GM19324 (cell line): ENCODE measurements at regions not wholly inside any gene's neighbourhood (a gene's known extent, or its start where the extent isn't known, plus 50 kb on each side); places are given as distances from the start of the nearest gene placed in this dataset.

Experiments
- ATAC-seq: cut with Tn5 transposase; IDR thresholded peaks from one replicate; pipeline ENCODE4 v1.9.1; 2021; ENCODE audit warnings: mild to moderate bottlenecking, moderate library complexity; ENCODE audit not compliant: unreplicated experiment, low FRiP score

DNA sequence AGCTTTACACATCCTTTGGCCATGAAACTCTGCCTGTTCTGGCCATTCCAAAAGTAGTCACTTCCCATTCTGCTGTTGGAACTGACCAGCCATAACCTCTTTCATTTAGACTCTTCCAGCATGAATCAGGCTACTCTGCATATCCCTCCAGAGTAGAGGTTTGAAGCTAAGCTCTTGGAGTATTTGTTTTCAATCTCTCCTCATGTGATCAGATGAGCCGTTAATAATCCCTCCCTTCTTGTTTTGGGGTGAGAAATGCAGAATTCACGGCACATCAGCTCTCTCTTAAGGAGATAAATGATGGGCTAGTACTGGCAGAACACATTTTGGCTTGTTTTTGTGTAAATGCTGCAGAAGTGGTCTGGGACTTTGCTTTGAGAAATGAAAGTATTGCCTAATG, 519.9 kb downstream of the PCDH17 start:
- ATAC-seq: no peak

DNA sequence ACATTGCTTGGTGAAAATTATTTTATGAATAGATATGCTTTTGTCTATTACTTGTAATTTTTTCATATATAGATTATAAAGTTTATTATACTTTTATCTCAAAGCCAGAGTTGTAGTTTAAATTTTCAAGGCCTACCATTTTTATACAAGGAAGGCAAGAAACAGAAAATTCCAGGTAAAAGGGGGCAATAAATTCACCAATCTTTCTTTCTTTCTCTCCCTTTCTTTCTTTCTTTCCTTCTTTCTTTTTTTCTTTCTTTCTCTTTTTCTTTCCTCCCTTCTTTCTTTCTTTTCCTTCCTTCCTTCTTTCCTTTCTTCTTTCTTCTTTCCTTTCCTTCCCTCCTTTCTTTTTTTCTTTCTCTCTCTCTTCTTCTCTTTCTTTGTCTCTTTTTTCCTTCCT, 529.4 kb downstream of the PCDH17 start:
- ATAC-seq: no peak

DNA sequence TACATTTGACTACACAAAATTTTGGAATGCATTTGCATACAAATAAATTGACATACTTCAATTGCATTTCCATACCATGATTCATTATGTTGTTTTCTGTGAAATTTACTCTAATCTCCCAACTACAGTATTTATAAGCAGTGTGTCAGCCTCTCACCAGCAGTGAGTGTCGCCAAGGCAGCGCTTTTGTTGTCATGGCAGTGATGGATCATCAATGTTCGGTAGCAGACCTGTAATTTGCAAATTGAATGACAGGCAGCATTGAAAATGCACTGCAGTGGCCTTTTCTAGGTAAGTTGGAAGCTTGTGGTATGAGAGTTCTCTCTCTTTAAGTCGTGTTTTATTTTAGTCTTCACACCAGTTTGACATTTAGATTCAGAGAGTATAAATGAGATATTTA, 534.1 kb downstream of the PCDH17 start:
- no peak for ATAC-seq

DNA sequence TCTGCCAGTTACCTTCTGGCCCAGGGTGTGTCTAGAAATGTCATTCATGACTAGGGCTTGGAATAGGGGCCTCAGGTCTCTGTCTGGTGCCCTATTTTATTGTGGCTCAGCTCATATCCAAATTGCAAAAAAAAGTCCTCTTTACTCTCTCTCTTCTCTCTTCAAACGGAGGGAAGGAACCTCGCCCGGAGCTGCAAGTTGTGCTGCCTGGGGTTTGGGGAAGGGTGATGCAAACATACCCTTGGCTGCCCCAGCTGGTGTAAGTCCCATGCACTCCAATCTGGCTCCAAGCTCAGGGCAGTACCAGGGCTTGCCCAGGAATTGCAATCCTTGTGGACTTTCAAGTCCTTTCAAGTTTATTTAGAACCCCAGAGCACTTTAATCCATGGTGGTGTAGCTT, 549.6 kb downstream of the PCDH17 start:
- no peak for ATAC-seq

DNA sequence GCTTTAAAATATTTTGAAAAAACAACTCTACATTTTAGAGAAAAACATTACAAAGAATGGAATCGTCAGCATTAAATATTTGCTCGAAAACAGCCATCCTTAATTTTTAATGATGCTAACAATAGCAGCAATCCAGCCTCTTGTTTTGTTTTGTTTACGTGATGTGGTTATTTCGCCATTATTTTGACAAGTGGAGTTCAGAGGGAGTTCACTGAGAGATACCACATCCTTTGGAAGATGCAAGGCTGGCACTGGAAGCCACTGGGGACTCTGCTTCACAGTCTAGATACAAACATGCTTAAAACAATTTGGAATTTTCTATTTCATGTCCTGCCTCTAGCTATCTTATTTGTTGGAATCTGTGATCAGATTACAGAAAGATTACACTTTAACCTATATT, 556.3 kb downstream of the PCDH17 start:
- no peak for ATAC-seq

DNA sequence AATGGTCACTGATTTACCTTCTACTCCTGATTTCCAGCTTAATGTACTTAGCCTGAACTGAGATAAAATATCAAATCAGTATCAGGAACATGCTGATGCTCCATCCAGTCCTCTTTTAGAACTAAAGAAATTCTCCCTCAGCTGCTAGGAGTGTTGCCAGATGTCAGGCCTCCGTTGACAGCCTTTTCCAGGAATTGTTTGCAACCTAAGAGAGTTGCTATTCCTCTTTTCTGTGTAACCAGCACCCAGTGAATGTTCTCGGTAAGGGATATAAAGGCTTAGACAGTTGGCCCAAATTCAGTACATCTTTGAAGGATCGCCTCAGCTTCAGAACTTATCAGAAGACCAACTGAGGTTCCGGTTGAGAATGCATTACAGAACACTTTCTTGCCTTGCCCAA, 559.0 kb downstream of the PCDH17 start:
- ATAC-seq: no peak

DNA sequence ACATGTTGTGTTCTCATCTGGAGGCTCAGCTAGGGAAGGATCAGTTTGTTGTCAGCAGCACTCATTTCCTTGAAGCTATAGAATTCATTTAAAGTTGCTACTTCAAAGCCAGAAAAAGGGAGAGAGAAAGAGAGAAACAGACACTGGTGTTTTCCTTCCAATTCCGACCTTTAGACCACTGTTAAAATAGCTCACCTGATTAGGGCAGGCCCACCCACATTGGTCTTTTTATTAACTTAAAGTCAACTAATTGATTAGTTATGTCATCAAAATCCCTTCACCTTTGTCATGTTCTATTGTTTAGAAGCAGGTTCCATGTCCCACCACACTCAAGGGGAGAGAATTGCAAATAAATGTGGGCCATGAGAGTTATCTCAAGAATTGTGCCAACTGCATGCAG, 560.2 kb downstream of the PCDH17 start:
- ATAC-seq: no peak

DNA sequence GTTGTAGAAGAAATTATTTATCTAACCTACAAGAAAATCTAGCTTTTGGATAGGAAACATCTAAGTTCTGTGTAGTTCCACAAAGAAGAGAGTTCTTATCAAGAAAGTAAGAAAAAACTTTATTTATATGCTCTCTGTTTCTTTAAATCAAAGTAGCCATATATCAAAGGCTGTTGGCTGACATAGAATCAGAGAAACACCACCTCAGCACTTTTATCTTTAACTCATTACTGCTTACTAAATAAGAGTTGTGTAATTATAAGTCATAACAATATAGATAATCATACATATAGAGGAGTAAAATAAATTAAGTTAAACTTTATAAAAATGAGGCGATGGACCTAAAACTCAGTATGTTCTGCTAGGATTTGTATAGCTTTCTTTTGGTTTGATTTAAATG, 570.6 kb downstream of the PCDH17 start:
- ATAC-seq: no peak

DNA sequence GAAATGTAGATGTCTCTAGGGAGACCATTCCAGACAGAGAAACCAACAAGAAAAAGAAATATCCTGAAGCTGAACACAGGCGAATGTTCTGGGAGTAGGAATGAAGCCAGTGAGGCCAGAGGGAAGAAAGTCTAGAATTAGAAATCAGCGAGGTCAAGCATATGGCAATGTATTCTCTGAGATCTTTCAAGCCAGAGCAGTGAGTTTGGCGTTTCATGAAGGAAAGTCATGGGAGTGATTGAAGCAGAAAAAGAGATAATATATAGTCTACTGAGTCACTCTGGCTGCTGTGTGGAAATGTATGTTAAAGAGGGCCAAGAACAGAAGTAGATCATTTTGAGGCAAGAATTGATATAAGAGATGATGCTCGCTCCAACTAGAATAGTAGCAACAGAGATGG, 576.0 kb downstream of the PCDH17 start:
- no peak for ATAC-seq

DNA sequence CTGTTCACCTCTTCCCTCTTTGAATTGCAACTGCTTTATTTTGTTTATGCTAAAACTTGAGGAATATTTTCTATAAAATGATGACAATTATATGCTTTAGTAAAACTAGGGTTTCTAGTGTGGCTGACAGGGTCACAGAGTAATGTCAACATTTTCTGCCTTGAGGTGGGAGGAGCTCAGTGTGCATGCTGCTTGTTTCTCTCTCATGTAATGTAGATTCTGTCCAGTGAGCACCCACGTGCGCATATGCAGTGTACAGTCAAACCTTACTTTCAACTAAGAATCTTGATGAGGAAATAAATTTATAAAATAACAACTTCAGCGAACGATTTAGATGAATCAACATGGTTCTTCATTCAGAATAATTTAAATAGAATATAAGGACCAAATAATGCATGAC, 603.9 kb downstream of the PCDH17 start:
- no peak for ATAC-seq

DNA sequence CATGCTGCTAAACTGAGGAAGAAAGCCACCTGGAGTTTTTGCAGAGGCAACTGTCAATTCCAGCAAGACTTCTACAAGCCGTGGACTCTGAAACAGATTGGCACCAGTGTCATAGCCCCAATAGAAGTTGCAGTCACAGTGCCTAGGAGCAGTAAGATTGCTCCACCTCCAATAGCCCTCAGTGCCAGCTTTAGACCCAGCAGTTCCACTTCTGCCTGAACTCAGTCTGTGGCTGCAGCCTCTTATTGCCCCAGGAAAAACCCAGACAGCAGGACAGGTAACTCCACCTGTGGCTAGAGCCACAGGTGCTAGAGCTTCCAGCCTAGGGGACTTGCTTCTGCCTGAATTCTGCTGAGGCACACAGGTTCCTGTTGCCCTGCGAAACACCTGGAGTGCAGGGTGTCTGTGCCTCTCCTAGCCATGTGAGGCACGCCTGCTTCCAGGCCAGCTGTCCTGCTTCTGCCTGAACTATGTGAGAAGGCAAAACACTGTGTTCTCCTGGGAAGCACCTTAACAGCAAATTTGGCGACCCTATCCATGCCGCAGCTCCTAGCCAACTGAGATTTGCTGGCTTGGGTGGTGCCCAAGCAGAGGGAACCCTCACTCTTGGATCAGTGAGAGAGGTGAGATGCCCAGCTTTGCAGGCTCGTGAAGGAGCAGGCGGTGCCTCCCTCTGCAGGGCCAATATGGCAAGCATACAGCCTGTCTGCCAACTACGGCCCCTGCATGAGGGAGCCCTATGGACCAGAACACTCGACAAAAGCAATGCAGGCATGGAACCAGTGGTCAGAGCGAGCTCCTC, 607.6 kb downstream of the PCDH17 start:
- ATAC-seq: no peak

DNA sequence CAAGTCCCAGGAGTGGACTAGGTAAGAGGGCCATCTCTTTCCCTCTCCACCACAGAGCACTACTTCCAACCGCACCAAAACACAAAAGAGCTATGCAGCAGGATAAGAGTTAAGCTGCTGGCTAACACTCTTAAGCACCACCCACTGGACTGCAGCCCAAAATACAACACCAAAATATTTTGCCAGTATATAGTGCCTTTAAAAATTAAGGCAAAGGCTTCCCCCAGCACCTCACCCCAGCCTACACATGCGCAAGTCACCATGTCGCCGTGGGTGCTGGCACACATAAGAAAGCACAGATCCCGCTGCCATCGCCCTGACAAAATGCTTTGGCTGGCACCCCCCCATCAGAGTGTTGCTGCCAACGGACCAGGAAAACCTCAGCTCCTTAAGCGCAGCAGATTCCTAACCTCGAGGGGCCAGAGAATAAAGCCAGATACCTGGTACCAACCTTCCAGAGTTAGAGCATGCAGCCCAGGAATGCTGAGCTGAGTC, 608.3 kb downstream of the PCDH17 start:
- ATAC-seq: no peak

DNA sequence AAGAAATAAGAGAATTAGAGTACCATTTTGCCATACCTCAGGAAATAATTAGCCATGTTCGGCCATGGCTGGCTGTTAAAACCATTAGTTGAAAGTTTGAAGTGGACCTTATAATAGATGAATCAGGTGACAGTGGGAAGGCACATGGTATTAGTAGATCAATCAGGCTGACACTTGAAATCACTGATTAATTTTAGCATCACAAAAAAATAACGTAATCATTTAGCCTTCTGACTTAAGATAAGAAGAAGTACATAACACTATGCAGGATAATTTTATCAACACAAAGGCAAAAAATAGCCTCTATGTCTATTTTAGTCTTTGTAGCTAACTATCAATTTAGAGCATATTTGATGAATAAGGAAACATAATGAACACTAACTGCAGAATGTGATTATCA, 615.5 kb downstream of the PCDH17 start:
- no peak for ATAC-seq

DNA sequence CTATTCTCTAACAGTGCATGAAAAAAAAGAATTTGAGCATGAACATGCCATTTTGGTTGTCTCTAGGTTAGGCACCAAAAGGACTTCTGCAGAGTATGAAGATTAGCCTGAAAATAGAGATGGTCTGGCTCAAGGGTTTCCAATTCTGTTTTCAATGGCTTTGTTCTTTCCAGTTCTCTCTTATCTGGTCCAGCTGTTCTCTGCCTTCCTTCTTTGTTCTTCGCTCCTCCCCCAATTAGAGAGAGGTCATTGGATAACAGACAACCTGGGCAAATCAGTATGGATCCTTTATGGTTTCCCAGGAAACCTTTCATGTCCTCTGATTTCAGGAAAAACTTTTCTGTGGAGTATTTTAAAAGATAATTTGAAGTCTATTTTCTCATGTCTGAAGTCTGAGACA, 623.4 kb downstream of the PCDH17 start:
- no peak for ATAC-seq

DNA sequence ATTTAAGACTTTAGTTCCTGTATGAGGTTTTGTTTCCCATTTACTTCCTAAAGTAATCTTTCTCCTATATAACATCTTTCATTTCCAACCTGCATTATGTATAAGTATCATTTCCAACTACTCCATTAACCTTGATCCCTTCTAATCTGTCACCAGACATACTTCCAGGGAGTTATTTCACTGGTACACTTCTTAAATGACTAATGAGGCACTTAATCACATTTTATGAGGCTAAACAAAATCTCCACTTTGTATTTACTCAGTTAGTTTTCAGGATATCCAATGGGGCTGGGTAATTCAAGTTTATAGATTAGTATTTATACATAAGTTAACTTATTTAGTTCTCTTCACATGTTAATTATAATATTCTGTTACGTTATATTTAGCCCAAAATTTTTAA, 634.7 kb downstream of the PCDH17 start:
- ATAC-seq: no peak

DNA sequence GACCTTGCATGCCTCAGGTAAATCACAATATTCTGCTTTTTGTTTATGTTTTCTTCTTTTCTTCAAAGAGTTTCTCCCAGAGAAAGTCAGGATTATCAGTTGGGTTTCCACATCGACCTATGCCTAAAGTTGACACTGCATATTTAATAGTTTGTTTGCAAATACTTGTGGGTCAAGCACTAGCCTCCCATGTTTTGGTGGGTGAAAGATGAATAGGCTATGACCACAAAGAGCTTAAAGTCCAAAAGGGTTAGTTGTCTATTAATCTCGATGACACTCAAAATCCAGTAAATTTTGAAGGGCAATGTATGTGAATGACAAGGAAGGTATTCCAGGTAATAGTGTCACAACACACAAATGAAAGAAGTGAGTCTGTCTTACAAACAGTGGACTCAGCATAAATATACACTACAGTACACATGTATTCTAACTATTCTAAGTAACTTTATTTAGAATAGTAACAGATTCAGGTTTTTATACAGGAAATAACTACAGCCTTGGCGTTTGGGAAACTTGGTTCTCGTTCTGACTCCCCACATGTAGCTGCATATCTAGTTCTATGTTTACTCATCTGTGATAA, 667.1 kb downstream of the PCDH17 start:
- ATAC-seq: no peak

DNA sequence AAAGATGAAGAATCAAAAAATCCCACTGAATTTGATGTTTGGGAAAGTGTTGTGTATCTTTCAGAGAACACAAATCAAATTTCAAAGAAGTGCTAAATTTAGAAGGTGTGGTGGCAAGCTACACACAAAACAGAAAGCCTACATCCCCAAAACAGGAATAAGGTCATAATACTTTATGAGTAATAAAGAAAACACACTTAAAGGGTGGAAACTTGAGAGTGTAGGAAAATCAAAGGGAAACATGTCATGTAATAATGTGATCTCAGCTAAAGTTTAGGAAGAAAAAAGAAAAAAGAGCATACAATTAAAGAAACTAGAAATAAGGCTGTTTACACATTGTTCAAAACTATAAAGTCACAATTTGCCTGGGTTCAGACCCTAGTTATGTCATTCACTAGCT, 668.7 kb downstream of the PCDH17 start:
- ATAC-seq: no peak

DNA sequence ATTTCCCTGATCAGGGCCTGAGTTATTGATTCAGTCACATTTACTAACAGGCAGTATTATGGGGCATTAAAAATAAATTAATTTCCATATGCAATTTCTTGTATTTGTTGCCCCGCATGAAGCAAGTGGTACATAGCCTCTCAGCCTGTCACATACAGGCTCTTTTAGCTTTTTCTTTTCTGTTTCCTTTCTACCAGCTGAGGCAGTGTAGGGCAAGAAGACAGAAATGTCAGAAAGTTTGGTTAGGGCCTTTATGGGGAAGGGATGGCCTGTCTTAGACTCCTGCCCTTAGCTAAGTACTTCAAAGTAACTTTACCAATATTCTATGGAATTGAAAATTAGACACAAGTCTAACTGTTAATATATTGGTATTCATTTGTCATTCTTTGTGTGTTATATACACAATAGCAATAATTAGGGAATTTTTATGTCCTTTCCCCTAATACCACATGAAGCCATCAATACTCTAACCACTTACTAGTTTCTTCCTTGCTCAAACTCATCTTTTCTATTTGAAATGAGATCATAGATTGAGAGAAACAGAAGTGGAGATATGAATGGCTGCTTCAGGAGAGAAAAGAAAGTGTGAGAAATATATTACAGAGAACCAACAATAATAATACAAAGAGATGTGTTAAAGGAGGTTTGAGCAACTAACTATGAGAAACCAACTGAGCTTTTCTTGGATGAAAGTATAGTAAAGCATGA, 669.6 kb downstream of the PCDH17 start:
- no peak for ATAC-seq

DNA sequence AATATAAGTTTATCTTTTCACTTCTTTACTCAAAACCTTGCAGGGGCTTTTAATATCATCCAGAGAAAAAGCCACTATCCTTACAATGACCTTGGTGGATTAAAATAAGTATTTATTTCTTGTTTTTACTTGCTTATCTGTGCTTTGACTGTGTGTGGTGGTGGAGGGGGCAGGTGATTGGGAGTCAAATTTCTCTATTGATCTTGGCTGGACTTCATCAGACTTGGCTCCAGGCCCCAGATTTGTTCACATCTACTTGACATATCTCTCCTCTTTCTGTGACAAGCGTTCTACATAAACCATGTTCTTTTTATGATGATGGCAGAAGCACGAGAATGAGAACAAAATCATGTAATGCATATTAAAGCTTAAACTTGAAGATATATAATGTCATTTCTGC, 670.8 kb downstream of the PCDH17 start:
- ATAC-seq: no peak

DNA sequence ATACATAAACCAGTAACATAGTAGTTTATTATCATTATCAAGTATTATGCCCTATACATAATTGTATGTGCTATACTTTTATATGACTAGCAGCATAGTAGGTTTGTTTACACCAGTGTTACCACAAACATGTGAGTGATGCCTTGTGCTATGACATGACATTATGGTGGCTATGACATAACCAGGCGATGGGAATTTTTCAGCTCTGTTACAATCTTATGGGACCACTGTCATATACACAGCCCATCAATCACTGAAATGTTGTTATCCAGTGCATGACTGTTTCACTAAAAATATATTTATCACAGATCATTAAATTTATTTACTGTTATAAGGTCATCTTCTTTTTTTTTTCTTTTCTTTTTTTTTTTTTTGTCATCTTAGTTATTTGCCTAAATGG, 674.5 kb downstream of the PCDH17 start:
- no peak for ATAC-seq

DNA sequence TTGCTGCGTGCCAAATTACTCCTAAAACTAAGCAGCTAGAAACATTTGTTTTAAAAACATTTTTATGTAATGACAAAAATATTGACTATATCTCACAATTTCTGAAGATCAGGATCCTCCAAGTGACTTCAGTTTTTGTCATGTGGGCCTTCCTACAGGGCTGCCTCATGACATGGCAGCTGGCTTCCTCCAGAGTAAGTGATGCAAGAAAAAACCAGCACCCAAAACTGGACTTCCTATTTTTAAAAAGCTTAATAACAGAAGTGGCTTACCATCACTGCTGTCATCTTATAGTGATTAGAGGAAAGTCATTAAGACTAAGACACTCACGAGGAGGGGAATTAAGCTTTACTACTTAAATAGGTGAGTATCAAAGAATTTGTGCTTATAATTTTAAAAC, 681.7 kb downstream of the PCDH17 start:
- no peak for ATAC-seq
